Brain microvascular endothelial cell (primary cell): ENCODE measurements at regions not wholly inside any gene's neighbourhood (a gene's known extent, or its start where the extent isn't known, plus 50 kb on each side); places are given as distances from the start of the nearest gene placed in this dataset.

Experiments used
- DNase-seq: peaks from one replicate; pipeline ENCODE4 v3.0.0-alpha.2; 2020
- H3K27ac ChIP-seq: fragments of 250-450 bp; sonication (Bioruptor Pico); 2 replicates; pipeline ENCODE4 v1.5.1; 2020; ENCODE audit warnings: mild to moderate bottlenecking, moderate library complexity
- H3K27me3 ChIP-seq: fragments of 250-450 bp; sonication (Bioruptor Pico); replicated peaks from 2 replicates; pipeline ENCODE4 v1.5.1; 2020; ENCODE audit warnings: mild to moderate bottlenecking
- H3K36me3 ChIP-seq: fragments of 250-450 bp; sonication (Bioruptor Pico); replicated peaks from 2 replicates; pipeline ENCODE4 v1.5.1; 2020; ENCODE audit warnings: mild to moderate bottlenecking
- H3K4me3 ChIP-seq: 2 replicates; pipeline ENCODE4 v1.5.1; 2011; ENCODE audit warnings: low read depth, mild to moderate bottlenecking, control low read depth, low read length, moderate library complexity
- in situ Hi-C: cut with HindIII; loops from 2 replicates; pipeline ENCODE4 v1.10.0; 2017; ENCODE audit warnings: low sequenced_read_pairs, low pct_ligation_motif_present
- TF ChIP-seq, protein P1 (sequence below): IDR thresholded peaks from 2 replicates; pipeline ENCODE4 v1.5.1; 2011; ENCODE audit warnings: low read depth, mild to moderate bottlenecking, moderate library complexity, low read length, control low read depth, inconsistent platforms; ENCODE audit errors: missing control alignments

DNA sequence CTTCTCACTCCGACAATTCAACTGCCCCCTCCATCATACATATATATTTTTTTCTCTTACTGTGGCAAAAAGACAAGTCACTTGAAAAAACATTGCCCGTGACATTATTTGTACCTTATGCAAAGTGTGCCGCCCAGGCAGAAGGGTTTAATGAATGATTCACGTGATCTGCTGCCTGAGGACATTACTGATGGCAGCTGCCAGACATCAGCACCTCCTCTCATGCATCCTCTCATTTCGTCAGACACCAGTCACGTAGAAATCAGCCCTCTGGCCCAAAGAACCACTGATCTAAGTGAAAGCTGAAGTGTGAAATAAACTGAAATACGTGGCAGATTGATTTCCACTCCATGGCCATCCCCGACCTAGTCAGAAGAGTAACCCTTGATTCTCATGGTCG is 218.8 kb upstream of the PDE10A start:
- H3K36me3 ChIP-seq, result no peaks in the 10 kb centered on the region
- TF ChIP-seq, protein P1, sequence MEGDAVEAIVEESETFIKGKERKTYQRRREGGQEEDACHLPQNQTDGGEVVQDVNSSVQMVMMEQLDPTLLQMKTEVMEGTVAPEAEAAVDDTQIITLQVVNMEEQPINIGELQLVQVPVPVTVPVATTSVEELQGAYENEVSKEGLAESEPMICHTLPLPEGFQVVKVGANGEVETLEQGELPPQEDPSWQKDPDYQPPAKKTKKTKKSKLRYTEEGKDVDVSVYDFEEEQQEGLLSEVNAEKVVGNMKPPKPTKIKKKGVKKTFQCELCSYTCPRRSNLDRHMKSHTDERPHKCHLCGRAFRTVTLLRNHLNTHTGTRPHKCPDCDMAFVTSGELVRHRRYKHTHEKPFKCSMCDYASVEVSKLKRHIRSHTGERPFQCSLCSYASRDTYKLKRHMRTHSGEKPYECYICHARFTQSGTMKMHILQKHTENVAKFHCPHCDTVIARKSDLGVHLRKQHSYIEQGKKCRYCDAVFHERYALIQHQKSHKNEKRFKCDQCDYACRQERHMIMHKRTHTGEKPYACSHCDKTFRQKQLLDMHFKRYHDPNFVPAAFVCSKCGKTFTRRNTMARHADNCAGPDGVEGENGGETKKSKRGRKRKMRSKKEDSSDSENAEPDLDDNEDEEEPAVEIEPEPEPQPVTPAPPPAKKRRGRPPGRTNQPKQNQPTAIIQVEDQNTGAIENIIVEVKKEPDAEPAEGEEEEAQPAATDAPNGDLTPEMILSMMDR, result no peak
- no peak for DNase-seq
- H3K4me3 ChIP-seq, result no peak overlapping the region
- peaks cover 5% of the 10 kb centered on the region for H3K27me3 ChIP-seq
- in situ Hi-C loops, result loop anchor here (25.0 kb wide), 1 partner anchor 205 kb away; no protein-coding TSS in a partner anchor
- H3K27ac ChIP-seq, result no peak overlapping the region

GRCh38 chr6:165880686-165881085 is 217.6 kb upstream of the PDE10A start:
- peaks cover 7% of the 10 kb centered on the region for H3K27me3 ChIP-seq
- H3K4me3 ChIP-seq, result no peak overlapping the region
- in situ Hi-C loops, result loop anchor here (25.0 kb wide), 1 partner anchor 207 kb away; no protein-coding TSS in a partner anchor
- TF ChIP-seq, protein P1, result no peak
- DNase-seq, result no peak
- H3K36me3 ChIP-seq, result no peaks in the 10 kb centered on the region
- H3K27ac ChIP-seq, result no peak overlapping the region

DNA sequence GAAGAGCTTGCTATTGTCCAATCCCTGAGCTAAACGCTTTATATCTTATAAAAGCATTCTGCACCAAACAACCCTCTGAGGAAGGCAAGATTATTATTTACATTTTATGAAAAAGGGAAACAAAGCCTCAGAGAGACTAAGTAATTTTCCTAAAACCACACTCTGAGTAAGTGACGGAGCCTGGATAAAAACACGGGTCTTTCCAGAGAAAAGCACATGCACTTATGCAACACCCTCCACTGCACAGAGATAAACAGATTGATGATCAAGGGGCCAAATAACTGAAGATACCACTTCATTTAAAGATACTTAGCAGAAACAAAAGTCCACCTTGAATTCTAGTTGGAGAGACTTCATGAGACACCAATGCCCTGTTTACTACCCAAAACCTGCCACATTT is 214.7 kb upstream of the PDE10A start:
- peaks cover 23% of the 10 kb centered on the region for H3K27me3 ChIP-seq
- in situ Hi-C loops, result loop anchor here (25.0 kb wide), 1 partner anchor 210 kb away; no protein-coding TSS in a partner anchor
- TF ChIP-seq, protein P1, result no peak
- no peak overlapping the region for H3K4me3 ChIP-seq
- no peaks in the 10 kb centered on the region for H3K36me3 ChIP-seq
- no peak for DNase-seq
- no peak overlapping the region for H3K27ac ChIP-seq

DNA sequence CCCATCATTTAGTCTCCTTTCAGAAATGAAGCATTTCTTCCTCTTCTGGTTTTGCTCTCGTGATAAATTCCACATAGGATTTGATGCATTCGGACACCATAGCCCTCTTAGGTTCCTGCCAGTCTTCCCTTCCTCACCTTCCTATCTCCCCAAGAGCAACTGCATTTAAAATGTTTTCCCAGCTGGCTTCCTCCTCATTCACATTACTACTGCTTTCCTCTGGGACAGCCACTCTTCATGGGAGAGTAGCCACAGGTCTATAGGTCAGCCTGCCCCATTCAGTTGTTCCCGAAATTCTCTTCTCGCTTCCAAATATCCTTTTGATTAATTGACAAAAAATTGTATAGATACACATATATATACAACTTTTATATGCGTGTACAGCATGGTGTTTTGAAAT is 214.2 kb upstream of the PDE10A start:
- in situ Hi-C loops, result loop anchor here (25.0 kb wide), 1 partner anchor 210 kb away; no protein-coding TSS in a partner anchor
- TF ChIP-seq, protein P1, result no peak
- Histone ChIP-seq H3K27ac (no peak overlapping the region), H3K4me3 (no peak overlapping the region), H3K27me3 (peaks cover 25% of the 10 kb centered on the region), H3K36me3 (no peaks in the 10 kb centered on the region)
- DNase-seq, result no peak

DNA sequence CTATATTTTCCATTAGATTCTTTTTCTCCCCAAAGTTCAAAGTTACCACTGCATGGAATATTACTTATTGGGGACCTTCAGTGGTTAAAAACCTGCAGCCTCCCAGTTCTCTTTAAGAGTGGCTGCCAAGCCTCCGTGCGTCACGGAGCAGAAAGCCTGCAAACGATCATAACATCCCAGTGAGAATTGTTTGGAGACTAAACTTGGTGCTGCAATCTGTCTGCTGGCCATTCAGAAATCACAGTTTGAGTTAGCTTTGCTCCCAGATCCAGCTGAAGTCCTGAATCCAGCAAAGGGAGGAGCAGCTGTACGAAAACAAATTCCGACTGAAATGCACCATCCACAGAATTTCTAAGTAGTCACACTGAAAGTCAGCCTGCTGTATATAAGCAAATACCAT is 213.5 kb upstream of the PDE10A start:
- in situ Hi-C loops, result loop anchor here (25.0 kb wide), 1 partner anchor 211 kb away; no protein-coding TSS in a partner anchor
- H3K27ac ChIP-seq, result no peak overlapping the region
- TF ChIP-seq, protein P1, result no peak

GRCh38 chr6:165875946-165876345 is 212.9 kb upstream of the PDE10A start:
- Histone ChIP-seq H3K27ac (no peak overlapping the region), H3K4me3 (no peak overlapping the region), H3K27me3 (peaks cover 25% of the 10 kb centered on the region), H3K36me3 (no peaks in the 10 kb centered on the region)
- no peak for DNase-seq
- TF ChIP-seq, protein P1, result no peak
- in situ Hi-C loops, result loop anchor here (25.0 kb wide), 1 partner anchor 211 kb away; no protein-coding TSS in a partner anchor

More for the DNA sequence above, 213.5 kb upstream of the PDE10A start:
- peak; percentile 26 for DNase-seq
- peaks cover 25% of the 10 kb centered on the region for H3K27me3 ChIP-seq
- H3K36me3 ChIP-seq, result no peaks in the 10 kb centered on the region
- H3K4me3 ChIP-seq, result no peak overlapping the region
